ENCODE measurements at regions not wholly inside any gene's neighbourhood (a gene's known extent, or its start where the extent isn't known, plus 50 kb on each side); places are given as distances from the start of the nearest gene placed in this dataset.

- Histone ChIP-seq H3K27me3 (ENCODE audit: low read depth) (no peaks in the 10 kb centered on the region), H3K27ac (replicated peaks) (no peak overlapping the region), H3K4me3 (no peak overlapping the region), H3K9me3 (replicated peaks) (peaks cover 39% of the 10 kb centered on the region), H3K36me3 (no peaks in the 10 kb centered on the region), H3K4me1 (no peaks in the 10 kb centered on the region)
- no peak for TF ChIP-seq CTCF (IDR thresholded peaks at IDR 0.05; ENCODE audit: borderline replicate concordance)
- no peak for DNase-seq
- intact Hi-C loops (cut with micrococcal nuclease), result no loop called here
Measured at GRCh38 chr10:81082621-81083376, 545.1 kb downstream of the SH2D4B start.

- no peak for DNase-seq
- no peak for TF ChIP-seq CTCF (IDR thresholded peaks at IDR 0.05; ENCODE audit: borderline replicate concordance)
- H3K4me1 ChIP-seq, result no peaks in the 10 kb centered on the region
- H3K27ac ChIP-seq (replicated peaks), result no peak overlapping the region
- intact Hi-C loops (cut with micrococcal nuclease), result no loop called here
- no peak overlapping the region for H3K4me3 ChIP-seq
- peaks cover 10% of the 10 kb centered on the region for H3K9me3 ChIP-seq (replicated peaks)
- H3K36me3 ChIP-seq, result no peaks in the 10 kb centered on the region
- H3K27me3 ChIP-seq (ENCODE audit: low read depth), result no peaks in the 10 kb centered on the region
Measured at GRCh38 chr10:81093056-81093455, 555.4 kb downstream of the SH2D4B start.

GRCh38 chr10:81095238-81095637, 557.5 kb downstream of the SH2D4B start:
- H3K4me3 ChIP-seq, result no peak overlapping the region
- H3K27ac ChIP-seq (replicated peaks), result no peak overlapping the region
- H3K36me3 ChIP-seq, result no peaks in the 10 kb centered on the region
- peaks cover 10% of the 10 kb centered on the region for H3K9me3 ChIP-seq (replicated peaks)
- peaks cover 5% of the 10 kb centered on the region for H3K27me3 ChIP-seq (ENCODE audit: low read depth)
- no peaks in the 10 kb centered on the region for H3K4me1 ChIP-seq
- intact Hi-C loops (cut with micrococcal nuclease), result no loop called here
- no peak for DNase-seq
- TF ChIP-seq CTCF (IDR thresholded peaks at IDR 0.05; ENCODE audit: borderline replicate concordance), result no peak

GRCh38 chr10:81096558-81096957, 558.9 kb downstream of the SH2D4B start:
- Histone ChIP-seq H3K4me3 (no peak overlapping the region), H3K36me3 (no peaks in the 10 kb centered on the region), H3K4me1 (no peaks in the 10 kb centered on the region), H3K9me3 (replicated peaks) (peaks cover under 1% of the 10 kb centered on the region), H3K27ac (replicated peaks) (no peak overlapping the region), H3K27me3 (ENCODE audit: low read depth) (peaks cover 6% of the 10 kb centered on the region)
- TF ChIP-seq CTCF (IDR thresholded peaks at IDR 0.05; ENCODE audit: borderline replicate concordance), result no peak
- no peak for DNase-seq
- intact Hi-C loops (cut with micrococcal nuclease), result no loop called here

GRCh38 chr10:81101062-81101461, 563.4 kb downstream of the SH2D4B start:
- H3K4me3 ChIP-seq, result no peak overlapping the region
- TF ChIP-seq CTCF (IDR thresholded peaks at IDR 0.05; ENCODE audit: borderline replicate concordance), result no peak
- H3K36me3 ChIP-seq, result no peaks in the 10 kb centered on the region

More at GRCh38 chr10:81101062-81101461, 563.4 kb downstream of the SH2D4B start:
- Histone ChIP-seq H3K27ac (replicated peaks) (no peak overlapping the region), H3K4me1 (no peaks in the 10 kb centered on the region), H3K9me3 (replicated peaks) (no peaks in the 10 kb centered on the region), H3K27me3 (ENCODE audit: low read depth) (peaks cover 6% of the 10 kb centered on the region)
- no peak for DNase-seq
- intact Hi-C loops (cut with micrococcal nuclease), result no loop called here
